ENCODE measurements at regions not wholly inside any gene's neighbourhood (a gene's known extent, or its start where the extent isn't known, plus 50 kb on each side); places are given as distances from the start of the nearest gene placed in this dataset.
"Not testable (repeated sequence)": the region's sequence is repeated elsewhere in the genome, so short reads cannot be mapped to it uniquely, and the experiment has no call there.

GRCh38 chr12:126898562-126898961, 1368.4 kb upstream of the TMEM132C start:
- DNase-seq, result no peak

- DNase-seq, result no peak
Measured at GRCh38 chr12:126899926-126900792, 1366.8 kb upstream of the TMEM132C start.

- no peak for DNase-seq
Measured at GRCh38 chr12:126903027-126903876, 1363.7 kb upstream of the TMEM132C start.

- DNase-seq, result no peak
Measured at GRCh38 chr12:126905752-126906151, 1361.2 kb upstream of the TMEM132C start.

GRCh38 chr12:126907900-126908764, 1358.8 kb upstream of the TMEM132C start:
- no peak for DNase-seq

- no peak for DNase-seq
Measured at GRCh38 chr12:126908765-126909142, 1358.2 kb upstream of the TMEM132C start.

GRCh38 chr12:126910570-126910969, 1356.4 kb upstream of the TMEM132C start:
- DNase-seq, result no peak

- DNase-seq, result no peak
Measured at GRCh38 chr12:126912111-126912510, 1354.9 kb upstream of the TMEM132C start.

GRCh38 chr12:126914170-126914793, 1352.7 kb upstream of the TMEM132C start:
- DNase-seq, result no peak

- no peak for DNase-seq
Measured at GRCh38 chr12:126915309-126915708, 1351.7 kb upstream of the TMEM132C start.

GRCh38 chr12:126926023-126926594, 1340.9 kb upstream of the TMEM132C start:
- DNase-seq, result no peak

- no peak for DNase-seq
Measured at GRCh38 chr12:126930234-126930633, 1336.7 kb upstream of the TMEM132C start.

GRCh38 chr12:126932156-126932555, 1334.8 kb upstream of the TMEM132C start:
- no peak for DNase-seq

GRCh38 chr12:126935435-126935834, 1331.5 kb upstream of the TMEM132C start:
- no peak for DNase-seq

GRCh38 chr12:126936181-126936851, 1330.7 kb upstream of the TMEM132C start:
- DNase-seq, result no peak

GRCh38 chr12:126937431-126937830, 1329.5 kb upstream of the TMEM132C start:
- no peak for DNase-seq

- DNase-seq, result no peak
Measured at GRCh38 chr12:126944684-126945083, 1322.3 kb upstream of the TMEM132C start.

GRCh38 chr12:126946958-126947357, 1320.0 kb upstream of the TMEM132C start:
- not testable (repeated sequence) for DNase-seq

- no peak for DNase-seq
Measured at GRCh38 chr12:126949558-126949957, 1317.4 kb upstream of the TMEM132C start.

GRCh38 chr12:126950266-126950665, 1316.7 kb upstream of the TMEM132C start:
- no peak for DNase-seq
